ENCODE measurements at regions not wholly inside any gene's neighbourhood (a gene's known extent, or its start where the extent isn't known, plus 50 kb on each side); places are given as distances from the start of the nearest gene placed in this dataset.

GRCh38 chr10:120719333-120719732 is 131.8 kb upstream of the WDR11 start:
- POLR2A ChIA-PET (ENCODE audit: partially characterized antibody) = no interaction called here
- Histone ChIP-seq H4K8ac (ENCODE audit: extremely low read depth, insufficient read depth, low read length) (no peak overlapping the region), H2BK20ac (ENCODE audit: low read length) (no peak overlapping the region), H3K9ac (replicated peaks in 1 of 4; ENCODE audit: extremely low read depth in 1 of 4, low read depth in 3 of 4, low read length in 3 of 4) (no peak overlapping the region), H3K18ac (ENCODE audit: extremely low read depth, low read length) (no peak overlapping the region), H3K14ac (ENCODE audit: insufficient read length) (no peak overlapping the region), H3K27ac (ENCODE audit: low read depth, low read length) (no peak overlapping the region), H3K23me2 (ENCODE audit: low read depth, low read length) (peaks cover 2% of the 10 kb centered on the region; the same call in 1 of the 2 replicates), H3K23ac (ENCODE audit: insufficient read length) (no peak overlapping the region), H3K4me3 (ENCODE audit: extremely low read depth in 1 of 4, insufficient read depth in 2 of 4, low read depth in 3 of 4, low read length in 4 of 4) (no peak overlapping the region), H3K9me3 (ENCODE audit: insufficient read depth in 2 of 2, low read depth in 1 of 2, low read length in 1 of 2) (no peaks in the 10 kb centered on the region), H3K36me3 (ENCODE audit: control insufficient read depth in 2 of 4, insufficient read depth in 4 of 4, low read length in 3 of 4) (no peaks in the 10 kb centered on the region), H3K4me1 (replicated peaks in 1 of 4; ENCODE audit: control insufficient read depth in 3 of 4, insufficient read depth in 4 of 4, low read length in 3 of 4) (peaks cover 0 to 3% (median 0%) of the 10 kb centered on the region in 4 experiments; a peak in 1 of 7 replicates), H2BK5ac (ENCODE audit: low read depth, low read length) (no peak overlapping the region), H4K5ac (ENCODE audit: insufficient read length, low read depth, low read length) (no peak overlapping the region), H3K4ac (replicated peaks; ENCODE audit: insufficient read length, low read depth, low read length) (no peak overlapping the region), H3K4me2 (ENCODE audit: insufficient read depth in 1 of 2, low read depth in 2 of 2, low read length in 2 of 2) (no peak overlapping the region), H2AK5ac (ENCODE audit: low read depth, low read length) (no peak overlapping the region), H3K79me1 (ENCODE audit: low read depth, low read length) (no peaks in the 10 kb centered on the region), H3K27me3 (replicated peaks in 1 of 4; ENCODE audit: control insufficient read depth in 3 of 4, extremely low read depth in 1 of 4, insufficient read depth in 3 of 4, low read length in 3 of 4) (no peaks in the 10 kb centered on the region), H3K56ac (replicated peaks; ENCODE audit: insufficient read length, low read depth, low read length) (no peak overlapping the region), H2AFZ (ENCODE audit: low read length) (no peak overlapping the region), H3K79me2 (ENCODE audit: control insufficient read depth in 1 of 2, insufficient read depth in 2 of 2, low read length in 2 of 2) (no peaks in the 10 kb centered on the region), H2BK120ac (replicated peaks; ENCODE audit: low read depth, low read length) (no peak overlapping the region), H2BK15ac (ENCODE audit: low read length) (no peak overlapping the region), H4K20me1 (replicated peaks in 1 of 2; ENCODE audit: control insufficient read depth in 1 of 2, insufficient read depth in 2 of 2, low read length in 2 of 2) (no peaks in the 10 kb centered on the region), H2BK12ac (ENCODE audit: low read depth, low read length) (no peak overlapping the region), H4K91ac (replicated peaks; ENCODE audit: insufficient read length, low read length) (no peak overlapping the region)
- no peak for TF ChIP-seq SP1 (IDR thresholded peaks at IDR 0.05; ENCODE audit: low read depth, low read length)
- no peak for TF ChIP-seq HDAC2 (IDR thresholded peaks at IDR 0.05; ENCODE audit: borderline replicate concordance in 1 of 2, low read depth in 2 of 2, low read length in 2 of 2)
- TF ChIP-seq EGR1 (IDR thresholded peaks at IDR 0.05; ENCODE audit: borderline replicate concordance, low read depth, low read length) = no peak
- TF ChIP-seq CTCF (IDR thresholded peaks at IDR 0.05; ENCODE audit: control extremely low read depth in 1 of 3, insufficient read depth in 1 of 3, low read depth in 1 of 3, low read length in 3 of 3) = no peak
- no peak for TF ChIP-seq CTBP2 (IDR thresholded peaks at IDR 0.05; ENCODE audit: borderline replicate concordance, insufficient read depth, insufficient read length, low read length)
- no peak for TF ChIP-seq BCL11A (IDR thresholded peaks at IDR 0.05; ENCODE audit: low read depth in 2 of 2, low read length in 2 of 2)
- no peak for TF ChIP-seq BACH1 (IDR thresholded peaks at IDR 0.05; ENCODE audit: low read length)
- TF ChIP-seq CEBPB (IDR thresholded peaks at IDR 0.05; ENCODE audit: low read depth, low read length) = no peak
- DNase-seq (ENCODE audit: low read depth in 1 of 2, low spot score in 2 of 2) = no peak
- CTCF ChIA-PET (ENCODE audit: partially characterized antibody) = interaction anchor here (0.5 kb wide), 1 partner anchor 1083 kb away, joined by 5 read pairs; no protein-coding TSS in a partner anchor
- FAIRE-seq = no peak

Measured in H1 (cell line).